Neural progenitor cell (in vitro differentiated cells): ENCODE measurements at regions not wholly inside any gene's neighbourhood (a gene's known extent, or its start where the extent isn't known, plus 50 kb on each side); places are given as distances from the start of the nearest gene placed in this dataset.

Experiments
- DNase-seq: peaks from one replicate; pipeline ENCODE4 v3.0.0-alpha.2; 2016; ENCODE audit warnings: low spot score
- H2AFZ ChIP-seq: fragments of 200-600 bp; sonication (generic); replicated peaks from 2 replicates; pipeline ENCODE4 v1.6.1; 2016; ENCODE audit warnings: antibody characterized with exemption
- H3F3A ChIP-seq: fragments of 200-600 bp; sonication (generic); 2 replicates; pipeline ENCODE4 v1.6.1; 2016; ENCODE audit warnings: antibody characterized with exemption, low read depth
- H3K27ac ChIP-seq: fragments of 200-600 bp; sonication (generic); 2 replicates; pipeline ENCODE4 v1.5.1; 2016; ENCODE audit warnings: mild to moderate bottlenecking
- H3K27me3 ChIP-seq: fragments of 200-600 bp; sonication (generic); 2 replicates; pipeline ENCODE4 v1.6.1; 2016; ENCODE audit warnings: mild to moderate bottlenecking, moderate library complexity
- H3K36me3 ChIP-seq: fragments of 200-600 bp; sonication (generic); 2 replicates; pipeline ENCODE4 v1.5.1; 2016
- H3K4me1 ChIP-seq: fragments of 200-600 bp; sonication (generic); 2 replicates; pipeline ENCODE4 v1.6.1; 2016; ENCODE audit warnings: mixed run types
- H3K4me2 ChIP-seq: fragments of 200-600 bp; sonication (generic); 2 replicates; pipeline ENCODE4 v1.6.1; 2016
- H3K4me3 ChIP-seq: fragments of 200-600 bp; sonication (generic); 2 replicates; pipeline ENCODE4 v1.5.1; 2016
- H3K79me2 ChIP-seq: fragments of 200-600 bp; sonication (generic); 2 replicates; pipeline ENCODE4 v1.6.1; 2016; ENCODE audit warnings: low read depth
- H3K9ac ChIP-seq: fragments of 200-600 bp; sonication (generic); 2 replicates; pipeline ENCODE4 v1.6.1; 2016
- H3K9me3 ChIP-seq: fragments of 200-600 bp; sonication (generic); 2 replicates; pipeline ENCODE4 v1.5.1; 2016; ENCODE audit warnings: low read depth
- H4K20me1 ChIP-seq: fragments of 200-600 bp; sonication (generic); 2 replicates; pipeline ENCODE4 v1.6.1; 2016; ENCODE audit warnings: low read depth
- H3K27ac Mint-ChIP-seq: 3 replicates; pipeline ENCODE4 v1.8.0; 2021; ENCODE audit warnings: mixed read lengths
- H3K27me3 Mint-ChIP-seq: 2 replicates; pipeline ENCODE4 v1.8.0; 2022; ENCODE audit warnings: low read depth, mild to moderate bottlenecking, inconsistent platforms, moderate library complexity, mixed read lengths; ENCODE audit not compliant: insufficient read depth
- H3K36me3 Mint-ChIP-seq: 3 replicates; pipeline ENCODE4 v1.8.0; 2021; ENCODE audit warnings: mixed read lengths
- H3K4me1 Mint-ChIP-seq: 3 replicates; pipeline ENCODE4 v1.8.0; 2021; ENCODE audit warnings: mixed read lengths
- H3K4me3 Mint-ChIP-seq: 3 replicates; pipeline ENCODE4 v1.8.0; 2021; ENCODE audit warnings: mild to moderate bottlenecking, moderate library complexity, mixed read lengths
- H3K9me3 Mint-ChIP-seq: 3 replicates; pipeline ENCODE4 v1.8.0; 2020; ENCODE audit warnings: mixed read lengths
- CTCF ChIP-seq: fragments of 200-600 bp; sonication (generic); IDR thresholded peaks from 2 replicates; pipeline ENCODE4 v1.5.1; 2017; ENCODE audit warnings: antibody characterized with exemption, mild to moderate bottlenecking
- EZH2 ChIP-seq: fragments of 200-600 bp; sonication (generic); IDR thresholded peaks from 2 replicates; pipeline ENCODE4 v1.6.1; 2017; ENCODE audit warnings: antibody characterized with exemption, mild to moderate bottlenecking, moderate library complexity
- EZH2phosphoT487 ChIP-seq: fragments of 200-600 bp; sonication (generic); IDR thresholded peaks from 2 replicates; pipeline ENCODE4 v1.6.1; 2017; ENCODE audit warnings: antibody characterized with exemption

GRCh38 chrX:155778844-155779553, 102.1 kb upstream of the VAMP7 start:
- Histone ChIP-seq H3K9me3 (peaks cover 5% of the 10 kb centered on the region), H3K4me1 (no peaks in the 10 kb centered on the region), H3K4me3 (no peak overlapping the region), H3K79me2 (no peaks in the 10 kb centered on the region), H2AFZ (no peak overlapping the region), H4K20me1 (no peaks in the 10 kb centered on the region), H3K4me2 (no peak overlapping the region), H3F3A (no peaks in the 10 kb centered on the region), H3K27ac (no peak overlapping the region), H3K27me3 (no peaks in the 10 kb centered on the region), H3K36me3 (no peaks in the 10 kb centered on the region), H3K9ac (no peak overlapping the region)
- H3K4me1 Mint-ChIP-seq = no peaks in the 10 kb centered on the region
- H3K9me3 Mint-ChIP-seq = no peaks in the 10 kb centered on the region
- H3K36me3 Mint-ChIP-seq = no peaks in the 10 kb centered on the region
- H3K27ac Mint-ChIP-seq = no peak overlapping the region
- peaks cover 3% of the 10 kb centered on the region for H3K27me3 Mint-ChIP-seq
- no peak for DNase-seq
- no peak for TF ChIP-seq EZH2phosphoT487
- TF ChIP-seq EZH2 = no peak
- no peak for TF ChIP-seq CTCF
- H3K4me3 Mint-ChIP-seq = no peak overlapping the region

- Histone ChIP-seq H3K27ac (no peak overlapping the region), H3K27me3 (no peaks in the 10 kb centered on the region), H3F3A (no peaks in the 10 kb centered on the region), H3K4me1 (no peaks in the 10 kb centered on the region), H3K4me3 (no peak overlapping the region), H3K36me3 (no peaks in the 10 kb centered on the region), H2AFZ (no peak overlapping the region), H3K79me2 (no peaks in the 10 kb centered on the region), H3K9me3 (peaks cover 8% of the 10 kb centered on the region), H3K9ac (no peak overlapping the region), H4K20me1 (no peaks in the 10 kb centered on the region), H3K4me2 (no peak overlapping the region)
- Mint-ChIP-seq H3K36me3 (no peaks in the 10 kb centered on the region), H3K4me3 (no peak overlapping the region), H3K27me3 (peaks cover 3% of the 10 kb centered on the region), H3K4me1 (no peaks in the 10 kb centered on the region), H3K27ac (no peak overlapping the region), H3K9me3 (no peaks in the 10 kb centered on the region)
- TF ChIP-seq EZH2phosphoT487 (no peak), EZH2 (no peak), CTCF (no peak)
- no peak for DNase-seq
Observed at GRCh38 chrX:155774387-155774786, 106.8 kb upstream of the VAMP7 start.

- Histone ChIP-seq H3K4me3 (peak overlapping the region; percentile 55), H3K79me2 (no peaks in the 10 kb centered on the region), H3F3A (no peaks in the 10 kb centered on the region), H4K20me1 (no peaks in the 10 kb centered on the region), H3K4me1 (peaks cover 4% of the 10 kb centered on the region), H3K9ac (no peak overlapping the region), H3K4me2 (peak overlapping the region; percentile 61), H2AFZ (peak overlapping the region; percentile 93), H3K9me3 (peaks cover 4% of the 10 kb centered on the region), H3K27me3 (no peaks in the 10 kb centered on the region), H3K27ac (no peak overlapping the region), H3K36me3 (no peaks in the 10 kb centered on the region)
- no peak overlapping the region for H3K27ac Mint-ChIP-seq
- no peak for DNase-seq
- TF ChIP-seq CTCF = no peak
- no peak for TF ChIP-seq EZH2phosphoT487
- TF ChIP-seq EZH2 = no peak
- H3K27me3 Mint-ChIP-seq = peaks cover 2% of the 10 kb centered on the region
- H3K9me3 Mint-ChIP-seq = no peaks in the 10 kb centered on the region
- no peaks in the 10 kb centered on the region for H3K36me3 Mint-ChIP-seq
- H3K4me1 Mint-ChIP-seq = peaks cover 3% of the 10 kb centered on the region
- H3K4me3 Mint-ChIP-seq = peak overlapping the region; percentile 86
Observed at GRCh38 chrX:155767876-155768769, 113.0 kb upstream of the VAMP7 start.
